ENCODE measurements at regions not wholly inside any gene's neighbourhood (a gene's known extent, or its start where the extent isn't known, plus 50 kb on each side); places are given as distances from the start of the nearest gene placed in this dataset.

- no peaks in the 10 kb centered on the region for H3K27me3 ChIP-seq
- no peak overlapping the region for H3K4me3 ChIP-seq
- H3K4me1 ChIP-seq = no peaks in the 10 kb centered on the region
- peaks cover 0 to 5% of the 10 kb centered on the region in 2 donors for H3K9me3 ChIP-seq
- H3K36me3 ChIP-seq = no peaks in the 10 kb centered on the region
- no peak for DNase-seq (ENCODE audit: low spot score in 2 of 2)
- H3K27ac ChIP-seq = no peak overlapping the region
- intact Hi-C loops (cut with DNase I) = no loop called here
- no peak for TF ChIP-seq CTCF (IDR thresholded peaks at IDR 0.05)
Measured at GRCh38 chr11:106234794-106235193, 157.3 kb downstream of the AASDHPPT start.

- Histone ChIP-seq H3K27me3 (no peaks in the 10 kb centered on the region), H3K36me3 (no peaks in the 10 kb centered on the region), H3K27ac (no peak overlapping the region), H3K4me3 (no peak overlapping the region), H3K4me1 (no peaks in the 10 kb centered on the region), H3K9me3 (no peaks in the 10 kb centered on the region)
- no peak for TF ChIP-seq CTCF (IDR thresholded peaks at IDR 0.05)
- no peak for DNase-seq (ENCODE audit: low spot score in 2 of 2)
- intact Hi-C loops (cut with DNase I) = no loop called here
Measured at GRCh38 chr11:106236295-106236694, 158.8 kb downstream of the AASDHPPT start.

- Histone ChIP-seq H3K27ac (no peak overlapping the region), H3K27me3 (no peaks in the 10 kb centered on the region), H3K4me3 (no peak overlapping the region), H3K36me3 (no peaks in the 10 kb centered on the region), H3K4me1 (no peaks in the 10 kb centered on the region), H3K9me3 (no peaks in the 10 kb centered on the region)
- no peak for DNase-seq (ENCODE audit: low spot score in 2 of 2)
- intact Hi-C loops (cut with DNase I) = no loop called here
- no peak for TF ChIP-seq CTCF (IDR thresholded peaks at IDR 0.05)
Measured at GRCh38 chr11:106238704-106239360, 161.4 kb downstream of the AASDHPPT start.

GRCh38 chr11:106241601-106242257 is 164.3 kb downstream of the AASDHPPT start:
- Histone ChIP-seq H3K4me1 (no peaks in the 10 kb centered on the region), H3K27ac (no peak overlapping the region), H3K27me3 (no peaks in the 10 kb centered on the region), H3K9me3 (no peaks in the 10 kb centered on the region), H3K36me3 (no peaks in the 10 kb centered on the region), H3K4me3 (no peak overlapping the region)
- no peak for TF ChIP-seq CTCF (IDR thresholded peaks at IDR 0.05)
- intact Hi-C loops (cut with DNase I) = no loop called here
- no peak for DNase-seq (ENCODE audit: low spot score in 2 of 2)

GRCh38 chr11:106242718-106243415 is 165.4 kb downstream of the AASDHPPT start:
- H3K36me3 ChIP-seq = no peaks in the 10 kb centered on the region
- no peak overlapping the region for H3K27ac ChIP-seq
- TF ChIP-seq CTCF (IDR thresholded peaks at IDR 0.05) = no peak
- no peak for DNase-seq (ENCODE audit: low spot score in 2 of 2)
- intact Hi-C loops (cut with DNase I) = no loop called here
- no peaks in the 10 kb centered on the region for H3K27me3 ChIP-seq
- H3K4me3 ChIP-seq = no peak overlapping the region
- H3K9me3 ChIP-seq = no peaks in the 10 kb centered on the region
- H3K4me1 ChIP-seq = no peaks in the 10 kb centered on the region

All from ascending aorta (tissue), 2 donors.